Mesodermal cell (in vitro differentiated cells): ENCODE measurements at regions not wholly inside any gene's neighbourhood (a gene's known extent, or its start where the extent isn't known, plus 50 kb on each side); places are given as distances from the start of the nearest gene placed in this dataset.

ENCODE experiments used
- H3K27ac ChIP-seq: 2 replicates; pipeline ENCODE4 v1.7.0; 2013; ENCODE audit warnings: mild to moderate bottlenecking, low read depth, low read length, moderate library complexity; ENCODE audit not compliant: severe bottlenecking
- H3K36me3 ChIP-seq: 2 replicates; pipeline ENCODE4 v1.7.1; 2013; ENCODE audit warnings: mild to moderate bottlenecking, low read length, moderate library complexity; ENCODE audit not compliant: control insufficient read depth, insufficient read depth
- H3K4me1 ChIP-seq: one replicate; pipeline ENCODE4 v1.7.1; 2013; ENCODE audit warnings: mild to moderate bottlenecking, low read length; ENCODE audit not compliant: insufficient read depth, control insufficient read depth, poor library complexity, severe bottlenecking
- H3K4me3 ChIP-seq: 2 replicates; pipeline ENCODE4 v1.7.0; 2013; ENCODE audit warnings: low read length, control low read depth, mild to moderate bottlenecking; ENCODE audit not compliant: insufficient read depth, poor library complexity, severe bottlenecking; ENCODE audit errors: extremely low read depth
- H3K9me3 ChIP-seq: 2 replicates; pipeline ENCODE4 v1.7.1; 2013; ENCODE audit warnings: mild to moderate bottlenecking, low read length, moderate library complexity; ENCODE audit not compliant: control insufficient read depth
- WGBS, 2 experiments: methylation state at CpG; one replicate each; pipeline ENCODE4 v1.1.5; 2013; ENCODE audit warnings: missing lambda C conversion rate in 2 of 2; ENCODE audit not compliant: insufficient coverage in 2 of 2; 5-methylcytosine and 5-hydroxymethylcytosine counted together

DNA sequence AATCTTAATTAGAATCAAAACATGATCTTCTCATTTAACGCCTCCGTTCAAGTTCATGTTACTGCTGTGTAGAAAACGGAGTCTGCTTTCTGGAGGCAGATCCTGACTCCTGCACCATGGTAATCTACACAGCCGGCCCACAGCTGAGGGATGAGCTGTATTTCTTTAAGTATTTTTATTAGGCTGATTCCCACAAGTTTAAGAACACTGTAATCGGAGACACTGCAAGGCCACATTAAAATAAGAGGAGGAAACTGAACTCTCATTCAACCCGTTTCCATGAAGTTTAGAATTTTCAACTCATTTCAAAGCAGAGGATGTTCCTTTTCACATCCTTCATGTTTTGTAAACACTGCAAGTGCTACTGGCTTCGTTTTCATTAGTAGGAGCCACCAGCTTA is 372.2 kb downstream of the NFIB start:
- Histone ChIP-seq H3K9me3 (no peaks in the 10 kb centered on the region), H3K4me3 (no peak overlapping the region), H3K27ac (no peak overlapping the region), H3K36me3 (no peaks in the 10 kb centered on the region), H3K4me1 (peaks cover 3% of the 10 kb centered on the region)
- 86 to 92% methylated on average over 2 of the region's 7 CpGs for WGBS, 2 experiments

DNA sequence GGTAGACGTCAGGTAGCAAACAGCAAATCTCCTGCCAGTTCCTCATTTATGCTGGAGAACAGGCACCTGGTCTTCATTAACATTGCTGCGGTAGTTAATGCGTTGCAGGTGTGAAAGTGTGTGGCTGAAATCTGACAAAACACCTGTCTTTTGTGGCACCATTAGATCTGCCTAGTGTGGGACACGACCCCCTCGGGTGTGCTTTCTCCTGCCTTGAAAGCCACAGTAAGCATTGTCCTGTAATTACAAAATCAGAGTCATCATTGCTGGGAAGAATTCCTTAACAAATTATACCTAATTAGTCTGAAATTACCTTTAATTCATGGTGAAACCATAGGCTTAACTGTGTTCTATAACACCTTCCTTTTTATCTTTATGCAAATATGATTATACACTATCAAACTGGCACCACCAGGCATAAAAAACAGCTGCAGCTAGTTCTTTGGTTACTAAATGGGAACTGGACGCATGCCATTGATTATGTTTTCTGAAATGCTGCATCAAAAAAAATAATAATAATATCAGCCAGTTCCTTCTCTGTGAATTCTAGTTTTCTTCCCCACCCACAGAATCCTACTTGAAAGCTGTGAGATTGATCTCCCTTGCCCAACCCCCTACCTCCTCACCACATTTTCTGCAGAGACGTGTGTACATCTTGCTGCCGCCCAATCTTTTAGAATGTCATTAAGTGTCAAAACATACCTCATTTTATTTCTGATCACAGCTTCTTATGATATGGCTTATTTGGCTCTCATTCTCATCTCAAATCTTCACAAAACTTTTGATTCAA is 374.0 kb downstream of the NFIB start:
- H3K4me3 ChIP-seq = no peak overlapping the region
- H3K27ac ChIP-seq = no peak overlapping the region
- no peaks in the 10 kb centered on the region for H3K36me3 ChIP-seq
- 85 to 98% methylated on average over 4 to 7 of the region's 8 CpGs for WGBS, 2 experiments
- H3K9me3 ChIP-seq = no peaks in the 10 kb centered on the region
- H3K4me1 ChIP-seq = peaks cover 3% of the 10 kb centered on the region

DNA sequence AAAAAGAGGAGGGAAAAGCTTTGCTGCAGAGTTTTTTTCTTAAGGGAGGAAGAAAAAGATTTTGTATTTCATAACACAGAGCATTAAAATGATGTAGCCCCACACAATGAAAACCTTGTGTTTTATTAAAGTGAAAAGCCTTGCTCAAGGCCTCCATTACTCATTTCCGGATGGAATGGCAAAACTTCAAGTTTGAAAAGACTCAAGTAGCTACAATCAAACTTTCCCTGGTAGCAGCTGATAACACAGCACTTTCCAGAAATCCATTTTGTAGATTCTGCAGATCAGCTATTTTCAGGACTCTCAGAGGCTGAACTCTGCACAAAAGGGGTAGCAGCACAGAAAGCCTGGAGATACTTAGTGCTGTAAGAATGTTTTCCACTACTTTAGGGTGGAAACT is 374.8 kb downstream of the NFIB start:
- Histone ChIP-seq H3K27ac (no peak overlapping the region), H3K36me3 (no peaks in the 10 kb centered on the region), H3K4me1 (peaks cover 3% of the 10 kb centered on the region), H3K4me3 (no peak overlapping the region), H3K9me3 (no peaks in the 10 kb centered on the region)
- WGBS, 2 experiments = no CpG with 5 or more reads among the region's 1 CpG

DNA sequence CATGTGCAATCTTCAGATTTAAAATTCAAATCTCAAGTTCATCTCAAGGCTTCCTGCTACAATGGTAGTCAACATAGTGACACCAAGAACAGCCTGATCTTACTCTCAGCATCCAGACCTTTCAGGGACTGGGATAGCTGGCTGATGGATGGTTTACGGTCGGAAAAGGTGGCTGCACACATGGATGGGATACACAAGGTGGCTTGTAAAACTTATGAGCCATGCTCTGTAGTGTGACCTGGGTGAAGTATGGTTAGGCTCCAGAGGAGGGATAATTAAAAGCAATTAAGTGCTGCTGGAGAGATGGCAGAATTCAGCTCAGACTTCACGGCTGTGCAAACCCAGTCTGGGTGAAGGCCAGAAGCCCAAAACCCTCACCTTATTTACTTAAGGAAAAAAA is 379.5 kb downstream of the NFIB start:
- no peaks in the 10 kb centered on the region for H3K9me3 ChIP-seq
- 80 to 86% methylated on average over 2 of the region's 3 CpGs for WGBS, 2 experiments
- no peaks in the 10 kb centered on the region for H3K36me3 ChIP-seq
- H3K27ac ChIP-seq = no peak overlapping the region
- H3K4me1 ChIP-seq = no peaks in the 10 kb centered on the region
- H3K4me3 ChIP-seq = no peak overlapping the region

DNA sequence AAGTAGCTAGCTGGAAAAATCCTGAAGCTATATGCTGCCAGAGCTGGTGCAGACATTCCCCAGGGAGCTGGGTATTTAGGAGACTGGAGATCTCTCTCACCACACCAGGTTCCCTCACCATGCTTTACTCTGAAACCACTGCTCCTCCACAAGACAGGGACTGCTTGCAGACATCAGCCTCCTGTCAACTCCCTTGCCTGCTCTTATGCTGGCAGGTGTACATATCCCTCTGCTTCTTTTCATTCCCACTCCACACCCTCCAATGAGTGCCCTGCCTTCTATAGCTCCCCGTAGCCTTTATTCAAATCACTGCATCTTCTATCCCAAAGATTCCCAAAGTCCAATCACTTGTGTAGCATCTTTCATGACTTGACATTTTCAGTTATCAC is 380.7 kb downstream of the NFIB start:
- H3K4me3 ChIP-seq = no peak overlapping the region
- WGBS, 2 experiments = 75% methylated on average over 1 of the region's 1 CpG; no CpG with 5 or more reads in 1 of the 2 experiments

DNA sequence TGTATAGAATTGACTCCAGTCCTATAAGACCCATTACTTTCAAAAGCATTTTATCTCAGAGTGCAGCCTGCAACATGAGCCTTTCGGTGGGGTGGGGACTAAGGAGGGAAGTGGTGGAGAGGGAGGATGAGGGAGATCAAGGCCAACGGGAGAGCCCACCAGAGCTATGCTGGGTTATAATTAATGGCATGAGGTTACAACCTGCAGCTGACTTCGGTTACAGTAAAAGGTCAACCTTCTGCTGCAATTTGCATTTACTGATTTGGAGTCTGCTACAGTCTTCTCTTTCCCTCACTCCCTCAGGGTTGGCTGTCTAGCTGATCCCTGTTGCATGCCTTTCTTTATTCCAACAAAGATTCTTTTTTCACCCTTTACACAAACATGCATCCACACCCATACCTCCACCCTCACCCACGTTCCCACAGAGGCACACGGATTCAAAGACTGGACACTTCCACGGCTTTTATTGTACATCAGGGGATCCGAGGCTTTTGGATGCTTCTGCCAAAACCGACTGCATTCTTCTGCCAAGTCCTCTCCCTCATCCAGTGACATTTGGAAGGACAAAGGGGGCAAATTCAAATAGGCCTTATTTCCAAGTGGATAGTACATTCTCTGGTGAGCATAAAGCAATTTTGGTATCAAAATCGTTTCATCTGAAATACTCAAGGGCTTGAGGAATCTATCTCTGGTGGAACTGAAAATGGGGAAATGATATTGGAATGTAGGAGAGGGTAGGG is 381.2 kb downstream of the NFIB start:
- Histone ChIP-seq H3K4me3 (no peak overlapping the region), H3K27ac (no peak overlapping the region), H3K36me3 (no peaks in the 10 kb centered on the region), H3K4me1 (no peaks in the 10 kb centered on the region), H3K9me3 (no peaks in the 10 kb centered on the region)
- WGBS, 2 experiments = 85 to 89% methylated on average over 9 of the region's 9 CpGs

More for the DNA sequence above, 380.7 kb downstream of the NFIB start:
- Histone ChIP-seq H3K4me1 (no peaks in the 10 kb centered on the region), H3K36me3 (no peaks in the 10 kb centered on the region), H3K27ac (no peak overlapping the region), H3K9me3 (no peaks in the 10 kb centered on the region)

DNA sequence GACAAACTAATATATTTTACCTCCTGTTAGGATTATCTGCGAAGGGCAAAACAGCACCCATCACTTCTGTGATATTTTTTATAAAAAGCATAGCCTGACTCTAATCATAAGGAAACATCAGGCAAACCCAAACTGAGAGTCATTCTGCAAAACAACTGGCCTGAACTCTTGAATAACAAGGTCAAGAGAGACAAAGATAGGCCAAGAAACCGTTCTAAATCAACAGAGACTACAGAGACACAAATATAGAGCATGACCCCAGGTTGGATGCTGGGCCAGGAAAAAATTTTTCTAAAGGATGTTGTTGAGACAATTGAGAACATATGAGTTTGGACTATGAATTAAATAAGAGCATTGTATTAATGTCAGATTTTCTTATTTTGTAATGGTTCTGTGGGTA is 384.9 kb downstream of the NFIB start:
- H3K36me3 ChIP-seq = no peaks in the 10 kb centered on the region
- no peak overlapping the region for H3K27ac ChIP-seq
- no peak overlapping the region for H3K4me3 ChIP-seq
- no peaks in the 10 kb centered on the region for H3K4me1 ChIP-seq
- H3K9me3 ChIP-seq = no peaks in the 10 kb centered on the region
- 86 to 100% methylated on average over 1 of the region's 2 CpGs for WGBS, 2 experiments

DNA sequence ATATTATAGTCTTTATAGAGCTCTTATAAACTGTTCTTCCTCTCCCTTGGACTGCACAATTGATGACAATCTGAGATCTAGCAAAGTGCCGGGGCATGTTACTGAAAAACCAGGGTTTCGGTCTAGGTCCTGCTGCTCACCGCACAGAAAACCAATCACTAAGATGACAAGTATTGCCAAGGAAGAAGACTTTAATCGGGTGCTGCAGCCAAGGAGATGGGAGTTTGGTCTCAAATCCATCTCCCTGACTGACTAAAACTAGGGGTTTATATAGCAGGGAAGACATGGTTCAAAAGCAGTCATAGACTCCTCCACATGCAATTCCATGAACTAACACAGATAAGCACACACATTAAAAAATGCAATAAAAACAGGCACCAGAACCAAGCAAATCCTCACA is 390.6 kb downstream of the NFIB start:
- H3K4me3 ChIP-seq = no peak overlapping the region
- no peaks in the 10 kb centered on the region for H3K36me3 ChIP-seq
- no peaks in the 10 kb centered on the region for H3K9me3 ChIP-seq
- WGBS, 2 experiments = 76 to 88% methylated on average over 3 to 4 of the region's 4 CpGs
- H3K4me1 ChIP-seq = no peaks in the 10 kb centered on the region
- H3K27ac ChIP-seq = no peak overlapping the region

DNA sequence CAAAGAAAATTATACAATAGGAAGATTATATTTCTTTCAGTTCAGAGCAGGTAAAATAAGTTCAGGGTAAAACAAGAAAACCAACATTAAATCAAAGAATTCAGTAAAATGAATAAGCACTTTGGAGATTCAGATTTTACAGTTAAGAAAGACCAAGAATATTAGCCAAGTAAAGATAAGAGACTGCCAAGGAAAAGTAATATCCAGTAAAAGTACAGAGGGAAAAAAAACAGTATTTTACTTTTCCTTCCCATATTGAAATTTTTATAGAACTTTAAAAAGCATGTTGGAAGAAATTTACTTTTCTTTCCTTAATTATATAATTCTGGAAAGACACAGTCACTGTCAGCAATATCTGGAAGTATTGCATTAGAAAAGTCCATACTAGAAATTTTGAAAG is 393.4 kb downstream of the NFIB start:
- Histone ChIP-seq H3K36me3 (no peaks in the 10 kb centered on the region), H3K27ac (no peak overlapping the region), H3K4me3 (no peak overlapping the region), H3K9me3 (no peaks in the 10 kb centered on the region), H3K4me1 (no peaks in the 10 kb centered on the region)

DNA sequence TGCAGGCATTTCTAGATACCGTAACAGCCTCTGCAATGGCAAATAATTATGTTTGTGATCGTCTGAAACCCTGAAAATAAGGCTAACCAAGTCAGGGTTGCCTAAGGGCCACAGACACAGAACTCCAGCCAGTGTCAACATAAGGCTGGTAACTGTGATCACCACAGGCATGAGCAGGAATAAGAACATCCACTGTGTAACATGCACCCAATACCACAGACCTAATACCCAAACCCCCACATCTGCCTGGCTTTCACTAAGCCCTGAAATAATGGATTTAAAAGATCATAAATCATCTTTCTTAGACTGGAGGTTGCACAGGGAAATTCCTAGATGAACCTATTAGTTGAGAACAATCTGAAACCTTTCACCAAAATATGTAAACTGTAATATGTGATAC is 394.5 kb downstream of the NFIB start:
- no peak overlapping the region for H3K27ac ChIP-seq
- WGBS, 2 experiments = 85 to 90% methylated on average over 2 of the region's 2 CpGs
- no peaks in the 10 kb centered on the region for H3K36me3 ChIP-seq
- H3K4me3 ChIP-seq = no peak overlapping the region
- no peaks in the 10 kb centered on the region for H3K4me1 ChIP-seq
- no peaks in the 10 kb centered on the region for H3K9me3 ChIP-seq

DNA sequence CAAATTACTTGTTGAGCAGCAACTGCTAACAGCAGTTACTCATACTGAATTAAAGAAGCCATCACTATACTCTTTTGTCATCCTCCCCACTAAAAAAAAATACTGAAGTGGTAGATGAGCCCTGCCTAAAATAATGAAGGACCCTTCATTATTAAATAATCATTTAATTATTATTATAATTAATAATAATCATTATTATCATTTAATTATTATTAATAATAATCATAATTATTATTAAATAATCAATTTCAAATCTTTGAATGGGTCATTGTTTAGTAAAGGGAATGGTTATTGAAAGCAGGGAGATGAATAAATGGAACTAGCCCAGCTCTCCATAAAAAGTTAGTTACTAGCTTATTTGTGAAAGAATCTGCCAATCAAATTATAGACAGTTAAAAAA is 396.4 kb downstream of the NFIB start:
- no peaks in the 10 kb centered on the region for H3K36me3 ChIP-seq
- no peaks in the 10 kb centered on the region for H3K4me1 ChIP-seq
- H3K4me3 ChIP-seq = no peak overlapping the region
- H3K9me3 ChIP-seq = no peaks in the 10 kb centered on the region
- H3K27ac ChIP-seq = no peak overlapping the region
